ENCODE measurements at regions not wholly inside any gene's neighbourhood (a gene's known extent, or its start where the extent isn't known, plus 50 kb on each side); places are given as distances from the start of the nearest gene placed in this dataset.

- peak; percentile 6 for DNase-seq (ENCODE audit: low read depth)
- TF ChIP-seq CTCF (IDR thresholded peaks at IDR 0.05; ENCODE audit: insufficient read depth, low read depth, low read length, missing control alignments) = no peak
- no peak overlapping the region for H3K4me3 ChIP-seq (ENCODE audit: low read depth, low read length)
Observed at GRCh38 chr17:73984941-73985340, 218.5 kb upstream of the RPL38 start.

GRCh38 chr17:73985466-73986015, 217.9 kb upstream of the RPL38 start:
- TF ChIP-seq CTCF (IDR thresholded peaks at IDR 0.05; ENCODE audit: insufficient read depth, low read depth, low read length, missing control alignments) = no peak
- no peak overlapping the region for H3K4me3 ChIP-seq (ENCODE audit: low read depth, low read length)
- DNase-seq (ENCODE audit: low read depth) = no peak

DNA sequence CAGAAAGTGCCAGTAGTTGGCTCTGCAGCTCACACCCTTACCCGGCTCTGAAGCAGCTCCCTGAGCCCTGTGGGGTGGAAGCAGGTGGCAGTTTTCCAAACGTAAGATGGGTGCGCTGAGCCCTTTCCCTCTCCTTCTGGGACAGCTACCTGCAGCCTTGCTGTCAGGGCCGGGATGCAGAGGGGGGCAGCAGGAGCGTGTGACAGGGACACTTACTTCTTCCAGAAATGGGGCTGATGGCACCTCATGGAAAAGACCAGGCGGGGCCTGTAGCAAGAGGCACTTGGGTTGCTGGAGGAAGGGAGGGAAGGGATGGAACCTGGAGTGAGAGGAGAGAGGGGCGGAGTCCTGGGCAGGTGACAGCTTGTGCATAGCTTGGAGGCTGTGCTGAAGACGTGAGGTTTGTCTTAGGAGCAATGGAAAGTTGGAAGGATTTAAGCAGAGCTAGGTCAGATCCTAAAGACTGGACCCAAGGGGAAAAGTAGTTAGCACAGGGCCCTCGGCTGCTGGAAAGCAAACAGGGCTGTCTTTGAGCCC, 216.8 kb upstream of the RPL38 start:
- no peak overlapping the region for H3K4me3 ChIP-seq (ENCODE audit: low read depth, low read length)
- TF ChIP-seq CTCF (IDR thresholded peaks at IDR 0.05; ENCODE audit: insufficient read depth, low read depth, low read length, missing control alignments) = no peak
- DNase-seq (ENCODE audit: low read depth) = no peak

DNA sequence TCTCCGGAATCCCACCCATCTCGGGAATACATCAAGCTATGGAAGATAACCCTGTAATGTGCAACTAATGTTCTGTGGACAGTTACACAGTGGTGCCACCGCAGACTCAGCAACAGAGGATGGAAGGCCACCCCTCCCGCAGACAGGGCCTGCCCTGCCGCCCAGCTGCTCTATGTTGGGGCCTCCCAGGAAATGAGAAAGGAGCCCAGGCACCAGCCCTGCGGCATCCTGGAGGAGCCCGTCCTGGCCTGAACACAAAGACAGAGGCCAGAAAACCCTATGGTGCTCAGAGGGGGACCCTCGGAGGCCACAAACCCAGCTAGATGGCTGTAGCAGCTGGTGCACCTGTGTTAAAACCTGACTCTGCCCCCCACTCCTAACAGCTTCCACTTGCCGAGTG, 216.1 kb upstream of the RPL38 start:
- H3K4me3 ChIP-seq (ENCODE audit: low read depth, low read length) = no peak overlapping the region
- no peak for DNase-seq (ENCODE audit: low read depth)
- TF ChIP-seq CTCF (IDR thresholded peaks at IDR 0.05; ENCODE audit: insufficient read depth, low read depth, low read length, missing control alignments) = no peak

- no peak for TF ChIP-seq CTCF (IDR thresholded peaks at IDR 0.05; ENCODE audit: insufficient read depth, low read depth, low read length, missing control alignments)
- no peak for DNase-seq (ENCODE audit: low read depth)
Observed at GRCh38 chr17:73987845-73988509, 215.5 kb upstream of the RPL38 start.

DNA sequence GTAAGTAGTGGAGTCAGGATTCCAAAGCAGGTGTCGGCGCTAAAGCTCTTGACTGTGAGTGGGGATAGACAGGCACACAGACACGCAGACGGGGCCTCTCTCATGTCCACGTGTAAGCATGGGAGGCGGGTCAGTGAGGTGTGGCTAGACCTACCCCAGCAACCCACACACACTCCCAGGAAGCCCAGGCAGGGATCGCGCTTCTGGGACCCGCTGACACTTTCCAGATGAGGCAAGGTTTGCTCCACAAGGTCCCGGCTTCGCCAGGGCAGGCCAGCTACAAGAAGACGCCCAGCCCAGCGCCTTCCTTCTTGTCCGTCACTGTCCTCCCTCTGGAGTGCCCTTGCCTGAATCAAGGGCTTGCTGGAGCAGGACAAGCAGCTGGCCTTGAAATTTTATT, 213.8 kb upstream of the RPL38 start:
- no peak overlapping the region for H3K4me3 ChIP-seq (ENCODE audit: low read depth, low read length)
- TF ChIP-seq CTCF (IDR thresholded peaks at IDR 0.05; ENCODE audit: insufficient read depth, low read depth, low read length, missing control alignments) = no peak
- no peak for DNase-seq (ENCODE audit: low read depth)

More at GRCh38 chr17:73987845-73988509, 215.5 kb upstream of the RPL38 start:
- H3K4me3 ChIP-seq (ENCODE audit: low read depth, low read length) = no peak overlapping the region

All from GM12865 (cell line).